CD4-positive, alpha-beta T cell treated with Interleukin-4 for 4 hours (primary cell): ENCODE measurements at regions not wholly inside any gene's neighbourhood (a gene's known extent, or its start where the extent isn't known, plus 50 kb on each side); places are given as distances from the start of the nearest gene placed in this dataset.
"Not testable (repeated sequence)": the region's sequence is repeated elsewhere in the genome, so short reads cannot be mapped to it uniquely, and the experiment has no call there.

Experiments used
- DNase-seq: peaks from one replicate; pipeline ENCODE4 v3.0.0-alpha.2; 2020

GRCh38 chr3:40649346-40649745 is 124.6 kb downstream of the ZNF621 start:
- no peak for DNase-seq

GRCh38 chr3:40652072-40652471 is 127.3 kb downstream of the ZNF621 start:
- DNase-seq = no peak

- DNase-seq = no peak
Measured at GRCh38 chr3:40653001-40653400, 128.2 kb downstream of the ZNF621 start.

GRCh38 chr3:40653878-40654277 is 129.1 kb downstream of the ZNF621 start:
- DNase-seq = no peak

GRCh38 chr3:40655551-40655950 is 130.8 kb downstream of the ZNF621 start:
- DNase-seq = no peak

GRCh38 chr3:40657623-40658022 is 132.9 kb downstream of the ZNF621 start:
- DNase-seq = no peak

- DNase-seq = no peak
Measured at GRCh38 chr3:40658305-40658704, 133.5 kb downstream of the ZNF621 start.

GRCh38 chr3:40660554-40660953 is 135.8 kb downstream of the ZNF621 start:
- no peak for DNase-seq

GRCh38 chr3:40661284-40661683 is 136.5 kb downstream of the ZNF621 start:
- no peak for DNase-seq

GRCh38 chr3:40663280-40663679 is 138.5 kb downstream of the ZNF621 start:
- no peak for DNase-seq

- no peak for DNase-seq
Measured at GRCh38 chr3:40669176-40669575, 144.4 kb downstream of the ZNF621 start.

GRCh38 chr3:40672861-40673260 is 148.1 kb downstream of the ZNF621 start:
- DNase-seq = no peak

- no peak for DNase-seq
Measured at GRCh38 chr3:40677321-40677720, 152.6 kb downstream of the ZNF621 start.

- DNase-seq = no peak
Measured at GRCh38 chr3:40677749-40678148, 153.0 kb downstream of the ZNF621 start.

GRCh38 chr3:40679290-40679689 is 154.5 kb downstream of the ZNF621 start:
- DNase-seq = no peak

- DNase-seq = no peak
Measured at GRCh38 chr3:40680685-40681657, 156.2 kb downstream of the ZNF621 start.

GRCh38 chr3:40681658-40682055 is 156.9 kb downstream of the ZNF621 start:
- no peak for DNase-seq

GRCh38 chr3:40689837-40690236 is 165.1 kb downstream of the ZNF621 start:
- DNase-seq = no peak

GRCh38 chr3:40690749-40691451 is 166.1 kb downstream of the ZNF621 start:
- DNase-seq = no peak

- DNase-seq = no peak
Measured at GRCh38 chr3:40691452-40691861, 166.7 kb downstream of the ZNF621 start.

GRCh38 chr3:40695848-40696247 is 171.1 kb downstream of the ZNF621 start:
- DNase-seq = no peak

- not testable (repeated sequence) for DNase-seq
Measured at GRCh38 chr3:40698611-40699010, 173.9 kb downstream of the ZNF621 start.

- DNase-seq = no peak
Measured at GRCh38 chr3:40701016-40701588, 176.3 kb downstream of the ZNF621 start.

- DNase-seq = no peak
Measured at GRCh38 chr3:40704224-40704623, 179.5 kb downstream of the ZNF621 start.
